Smooth muscle cell (in vitro differentiated cells): ENCODE measurements at regions not wholly inside any gene's neighbourhood (a gene's known extent, or its start where the extent isn't known, plus 50 kb on each side); places are given as distances from the start of the nearest gene placed in this dataset.

Experiments used
- DNase-seq: peaks from one replicate; lab custom pipeline; 2025; ENCODE audit not compliant: unreplicated experiment; lab: John Stamatoyannopoulos, UW
- H2AFZ ChIP-seq: fragments of 200-600 bp; sonication (generic); 2 replicates; pipeline ENCODE4 v1.6.0; 2016; ENCODE audit warnings: antibody characterized with exemption, low read depth, mild to moderate bottlenecking
- H3F3A ChIP-seq: fragments of 200-600 bp; sonication (generic); 2 replicates; pipeline ENCODE4 v1.6.0; 2017; ENCODE audit warnings: antibody characterized with exemption, low read depth
- H3K27ac ChIP-seq: fragments of 200-600 bp; sonication (generic); 2 replicates; pipeline ENCODE4 v1.5.1; 2016; ENCODE audit warnings: low read depth, mild to moderate bottlenecking
- H3K27me3 ChIP-seq: fragments of 200-600 bp; sonication (generic); 2 replicates; pipeline ENCODE4 v1.6.1; 2016; ENCODE audit warnings: low read depth, mild to moderate bottlenecking
- H3K36me3 ChIP-seq: fragments of 200-600 bp; sonication (generic); 2 replicates; pipeline ENCODE4 v1.5.1; 2016; ENCODE audit warnings: low read depth
- H3K4me1 ChIP-seq: fragments of 200-600 bp; sonication (generic); 2 replicates; pipeline ENCODE4 v1.5.1; 2016; ENCODE audit warnings: low read depth
- H3K4me2 ChIP-seq: fragments of 200-600 bp; sonication (generic); 2 replicates; pipeline ENCODE4 v1.6.0; 2016; ENCODE audit warnings: mild to moderate bottlenecking
- H3K4me3 ChIP-seq: fragments of 200-600 bp; sonication (generic); 2 replicates; pipeline ENCODE4 v1.5.1; 2016; ENCODE audit warnings: mild to moderate bottlenecking
- H3K79me2 ChIP-seq: fragments of 200-600 bp; sonication (generic); 2 replicates; pipeline ENCODE4 v1.6.0; 2016; ENCODE audit warnings: low read depth, mild to moderate bottlenecking
- H3K9ac ChIP-seq: fragments of 200-600 bp; sonication (generic); 2 replicates; pipeline ENCODE4 v1.6.0; 2016; ENCODE audit warnings: low read depth
- H3K9me3 ChIP-seq: fragments of 200-600 bp; sonication (generic); replicated peaks from 2 replicates; pipeline ENCODE4 v1.5.1; 2016; ENCODE audit warnings: low read depth
- H4K20me1 ChIP-seq: fragments of 200-600 bp; sonication (generic); 2 replicates; pipeline ENCODE4 v1.6.0; 2016; ENCODE audit warnings: low read depth
- CTCF ChIP-seq: fragments of 200-600 bp; sonication (generic); IDR thresholded peaks from 2 replicates; pipeline ENCODE4 v1.5.1; 2017; ENCODE audit warnings: borderline replicate concordance, mild to moderate bottlenecking, antibody characterized with exemption; ENCODE audit not compliant: insufficient read depth, poor library complexity, severe bottlenecking
- WGBS: methylation state at CpG from one replicate; pipeline ENCODE4 v1.1.7; 2016; ENCODE audit warnings: low lambda C conversion rate; 5-methylcytosine and 5-hydroxymethylcytosine counted together

- Histone ChIP-seq H3K9ac (no peak overlapping the region), H3K27ac (no peak overlapping the region), H4K20me1 (no peaks in the 10 kb centered on the region), H3K4me1 (no peaks in the 10 kb centered on the region), H3K4me2 (no peak overlapping the region), H3K9me3 (no peaks in the 10 kb centered on the region), H3K79me2 (no peaks in the 10 kb centered on the region), H3F3A (no peaks in the 10 kb centered on the region), H3K27me3 (peaks cover 4% of the 10 kb centered on the region), H3K36me3 (no peaks in the 10 kb centered on the region), H3K4me3 (no peak overlapping the region), H2AFZ (no peak overlapping the region)
- no peak for DNase-seq
- TF ChIP-seq CTCF = no peak
- WGBS = 94% methylated on average over 1 of the region's 1 CpG
Observed at GRCh38 chr1:78369546-78369945, 121.2 kb upstream of the PTGFR start.

GRCh38 chr1:78370356-78370755 is 120.4 kb upstream of the PTGFR start:
- no peaks in the 10 kb centered on the region for H3K4me1 ChIP-seq
- H3K27me3 ChIP-seq = peaks cover 4% of the 10 kb centered on the region
- H3K27ac ChIP-seq = no peak overlapping the region
- WGBS = 55% methylated on average over 2 of the region's 2 CpGs
- H3K9ac ChIP-seq = no peak overlapping the region
- H3F3A ChIP-seq = no peaks in the 10 kb centered on the region
- H3K79me2 ChIP-seq = no peaks in the 10 kb centered on the region
- no peak for DNase-seq
- H3K36me3 ChIP-seq = no peaks in the 10 kb centered on the region
- no peak overlapping the region for H3K4me3 ChIP-seq
- no peak overlapping the region for H3K4me2 ChIP-seq
- H4K20me1 ChIP-seq = no peaks in the 10 kb centered on the region
- H2AFZ ChIP-seq = no peak overlapping the region
- TF ChIP-seq CTCF = no peak
- no peaks in the 10 kb centered on the region for H3K9me3 ChIP-seq

- no peak for TF ChIP-seq CTCF
- DNase-seq = no peak
- H3K4me1 ChIP-seq = no peaks in the 10 kb centered on the region
- no peaks in the 10 kb centered on the region for H3K36me3 ChIP-seq
- H3K4me3 ChIP-seq = no peak overlapping the region
- no peak overlapping the region for H3K4me2 ChIP-seq
- H3F3A ChIP-seq = no peaks in the 10 kb centered on the region
- no peak overlapping the region for H3K9ac ChIP-seq
- no peaks in the 10 kb centered on the region for H3K79me2 ChIP-seq
- no peak overlapping the region for H3K27ac ChIP-seq
- no peak overlapping the region for H2AFZ ChIP-seq
- H3K9me3 ChIP-seq = no peaks in the 10 kb centered on the region
- WGBS = 96% methylated on average over 2 of the region's 2 CpGs
- peaks cover 4% of the 10 kb centered on the region for H3K27me3 ChIP-seq
- no peaks in the 10 kb centered on the region for H4K20me1 ChIP-seq
Observed at GRCh38 chr1:78370779-78371482, 119.8 kb upstream of the PTGFR start.

GRCh38 chr1:78373676-78374075 is 117.1 kb upstream of the PTGFR start:
- Histone ChIP-seq H2AFZ (no peak overlapping the region), H3K27me3 (no peaks in the 10 kb centered on the region), H3K4me2 (no peak overlapping the region), H3K4me1 (no peaks in the 10 kb centered on the region), H4K20me1 (no peaks in the 10 kb centered on the region), H3K9me3 (no peaks in the 10 kb centered on the region), H3K4me3 (no peak overlapping the region), H3F3A (no peaks in the 10 kb centered on the region), H3K9ac (no peak overlapping the region), H3K27ac (no peak overlapping the region), H3K36me3 (no peaks in the 10 kb centered on the region), H3K79me2 (no peaks in the 10 kb centered on the region)
- DNase-seq = no peak
- 57% methylated on average over 1 of the region's 1 CpG for WGBS
- no peak for TF ChIP-seq CTCF
